ENCODE measurements at regions not wholly inside any gene's neighbourhood (a gene's known extent, or its start where the extent isn't known, plus 50 kb on each side); places are given as distances from the start of the nearest gene placed in this dataset.

DNA sequence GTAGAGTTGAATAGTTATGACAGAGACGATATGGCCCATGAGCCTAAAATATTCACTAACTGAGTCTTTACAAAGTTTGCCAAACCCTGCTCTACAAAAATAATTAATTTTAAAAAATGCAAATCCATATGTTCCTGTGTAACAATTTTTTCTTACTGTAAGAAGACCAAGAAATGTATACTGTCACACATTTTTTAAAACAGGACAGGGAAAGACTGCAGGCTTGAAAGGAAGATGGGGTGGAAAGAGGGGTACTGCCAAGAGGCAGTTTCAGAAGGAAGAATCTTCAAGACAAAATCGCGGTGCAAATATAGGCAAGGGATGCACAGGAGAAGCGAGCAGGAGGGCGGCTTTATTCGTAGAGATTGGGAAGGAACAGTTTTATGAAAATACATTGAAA, 115.7 kb upstream of the KLHL1 start:
- TF ChIP-seq GATA2 (IDR thresholded peaks at IDR 0.05; ENCODE audit: low read depth, low read length) (no peak), GATA3 (IDR thresholded peaks at IDR 0.05; ENCODE audit: low read depth, low read length) (no peak)
